Endothelial cell of umbilical vein (primary cell): ENCODE measurements at regions not wholly inside any gene's neighbourhood (a gene's known extent, or its start where the extent isn't known, plus 50 kb on each side); places are given as distances from the start of the nearest gene placed in this dataset.

Source experiments
- BruUV-seq: library from RNA; stranded (reverse); fragments of 400-500 nt; replicated peaks from 2 replicates; lab custom pipeline; 2021; lab: Mats Ljungman, UMichigan
- CTCF ChIA-PET: fragments of 300-600, 350-600 bp; sonication (Branson Sonifier 250); formaldehyde crosslinking; loops from one replicate; lab custom pipeline; 2021; ENCODE audit warnings: antibody characterized with exemption, inconsistent platforms; lab: Charles Lee
- POLR2A ChIA-PET: fragments of 300-600, 350-600 bp; sonication (Branson Sonifier 250); formaldehyde crosslinking; loops from one replicate; lab custom pipeline; 2021; ENCODE audit warnings: antibody characterized with exemption, inconsistent platforms; lab: Charles Lee
- DNase-seq: peaks from one replicate; pipeline ENCODE4 v3.0.0-alpha.2; 2011; ENCODE audit warnings: low read depth, low spot score
- FAIRE-seq: peaks from 2 replicates; lab custom pipeline; 2011; peaks lifted over from hg19 to GRCh38; lab: Jason Lieb, UNC
- H2AFZ ChIP-seq: 2 replicates; pipeline ENCODE4 v1.6.0; 2012; ENCODE audit warnings: low read depth, low read length, control low read depth, inconsistent platforms
- H3K27ac ChIP-seq: 2 replicates; pipeline ENCODE4 v1.5.1; 2011; ENCODE audit warnings: low read depth, mild to moderate bottlenecking, control low read depth, low read length, moderate library complexity; ENCODE audit not compliant: insufficient read depth
- H3K27me3 ChIP-seq, 2 experiments: 2 replicates each; pipeline versions ENCODE4 v1.6.0 to v1.6.1; 2011; ENCODE audit warnings: low read length in 2 of 2, mixed read lengths in 1 of 2; ENCODE audit not compliant: control insufficient read depth in 2 of 2, insufficient read depth in 2 of 2
- H3K36me3 ChIP-seq, 2 experiments: 2 replicates in 1 of 2; 3 replicates in 1 of 2; pipeline ENCODE4 v1.5.1; 2011; ENCODE audit warnings: low read length in 2 of 2, mild to moderate bottlenecking in 1 of 2, moderate library complexity in 1 of 2; ENCODE audit not compliant: control insufficient read depth in 2 of 2, insufficient read depth in 2 of 2; ENCODE audit errors: extremely low read depth in 1 of 2
- H3K4me1 ChIP-seq: 3 replicates; pipeline ENCODE4 v1.5.1; 2011; ENCODE audit warnings: mild to moderate bottlenecking, low read length; ENCODE audit not compliant: control insufficient read depth, insufficient read depth; ENCODE audit errors: extremely low read depth
- H3K4me2 ChIP-seq: 2 replicates; pipeline ENCODE4 v1.6.1; 2011; ENCODE audit warnings: low read length, control low read depth, mixed read lengths; ENCODE audit not compliant: insufficient read depth
- H3K4me3 ChIP-seq, 3 experiments: fragments of 200-600 bp in 1 of 3; sonication (generic), shearing (Covaris generic) in 1 of 3; replicated peaks in 1 of 3; 2 replicates each; pipeline ENCODE4 v1.5.1; 2011 to 2016; ENCODE audit warnings: control low read depth in 3 of 3, low read length in 3 of 3, mild to moderate bottlenecking in 2 of 3, inconsistent platforms in 1 of 3, low read depth in 1 of 3, moderate library complexity in 1 of 3; ENCODE audit not compliant: insufficient read depth in 1 of 3
- H3K79me2 ChIP-seq: 2 replicates; pipeline ENCODE4 v1.6.0; 2012; ENCODE audit warnings: low read length, inconsistent platforms; ENCODE audit not compliant: control insufficient read depth, insufficient read depth
- H3K9ac ChIP-seq: replicated peaks from 2 replicates; pipeline ENCODE3; 2011; ENCODE audit warnings: low read length, control low read depth; ENCODE audit not compliant: insufficient read depth; ENCODE audit errors: extremely low read depth
- H3K9me1 ChIP-seq: replicated peaks from 3 replicates; pipeline ENCODE4 v1.6.0; 2011; ENCODE audit warnings: mild to moderate bottlenecking, low read length; ENCODE audit not compliant: control insufficient read depth, insufficient read depth; ENCODE audit errors: extremely low read depth
- H3K9me3 ChIP-seq: replicated peaks from 2 replicates; pipeline ENCODE4 v1.5.1; 2012; ENCODE audit warnings: low read length, inconsistent platforms; ENCODE audit not compliant: control insufficient read depth, insufficient read depth
- H4K20me1 ChIP-seq: replicated peaks from 2 replicates; pipeline ENCODE3; 2011; ENCODE audit warnings: mild to moderate bottlenecking, low read length; ENCODE audit not compliant: control insufficient read depth, insufficient read depth; ENCODE audit errors: extremely low read depth
- CTCF ChIP-seq, 2 donors: IDR thresholded peaks; 1 replicate in 1 of 2; 2 replicates in 1 of 2; pipeline ENCODE4 v1.5.1; 2011; ENCODE audit warnings: low read length in 2 of 2, mild to moderate bottlenecking in 2 of 2, moderate library complexity in 2 of 2, control low read depth in 1 of 2, inconsistent platforms in 1 of 2, low read depth in 1 of 2; ENCODE audit not compliant: insufficient read depth in 1 of 2; ENCODE audit errors: extremely low read depth in 1 of 2
- EZH2 ChIP-seq: IDR thresholded peaks from 2 replicates; pipeline ENCODE4 v1.6.1; 2012; ENCODE audit warnings: borderline replicate concordance, low read depth, mild to moderate bottlenecking, moderate library complexity, low read length, inconsistent platforms; ENCODE audit not compliant: severe bottlenecking
- FOS ChIP-seq: IDR thresholded peaks from 2 replicates; pipeline ENCODE4 v1.6.1; 2011; ENCODE audit warnings: mild to moderate bottlenecking, low read length, moderate library complexity, borderline replicate concordance; ENCODE audit not compliant: insufficient read depth
- JUN ChIP-seq: IDR thresholded peaks from 2 replicates; pipeline ENCODE4 v1.6.1; 2011; ENCODE audit warnings: borderline replicate concordance, low read depth; ENCODE audit not compliant: insufficient read length, insufficient read depth
- MAX ChIP-seq: IDR thresholded peaks from 2 replicates; pipeline ENCODE4 v1.6.1; 2011; ENCODE audit not compliant: insufficient read depth, insufficient read length
- POLR2A ChIP-seq: IDR thresholded peaks from 2 replicates; pipeline ENCODE4 v1.6.1; 2012; ENCODE audit warnings: low read depth, mild to moderate bottlenecking, control low read depth, low read length
- POLR2AphosphoS5 ChIP-seq: IDR thresholded peaks from 2 replicates; pipeline ENCODE4 v1.6.1; 2012; ENCODE audit warnings: low read depth, mild to moderate bottlenecking, control low read depth, low read length, moderate library complexity; ENCODE audit not compliant: insufficient read depth
- dilution Hi-C: fragments of 300-500 bp; cut with MboI; formaldehyde crosslinking; loops from one replicate; pipeline ENCODE4 v1.15.0; 2019; ENCODE audit warnings: low sequenced_read_pairs; ENCODE audit not compliant: extremely low pct_ligation_motif_present
- intact Hi-C: fragments of 100-400 bp; cut with micrococcal nuclease; formaldehyde crosslinking; loops from one replicate; pipeline ENCODE4 v1.10.0; 2022

GRCh38 chr15:70417535-70417934, 319.8 kb upstream of the TLE3 start:
- H3K4me1 ChIP-seq: no peaks in the 10 kb centered on the region
- TF ChIP-seq JUN (no peak), POLR2AphosphoS5 (no peak), MAX (no peak), FOS (no peak), CTCF (IDR thresholded peaks at IDR 0.05; ENCODE audit: extremely low read depth in 1 of 2, insufficient read depth in 1 of 2, low read depth in 1 of 2, low read length in 2 of 2) (no peak), POLR2A (no peak)
- no peak overlapping the region for H3K4me2 ChIP-seq
- intact Hi-C loops: no loop called here
- no peak overlapping the region for H2AFZ ChIP-seq
- H3K9me3 ChIP-seq: no peaks in the 10 kb centered on the region
- H4K20me1 ChIP-seq: no peaks in the 10 kb centered on the region
- no peak overlapping the region for H3K9ac ChIP-seq
- CTCF ChIA-PET: no interaction called here
- H3K9me1 ChIP-seq: no peaks in the 10 kb centered on the region
- no TSS peak for BruUV-seq
- FAIRE-seq (no peak), DNase-seq (no peak)
- H3K4me3 ChIP-seq: no peak overlapping the region
- H3K27me3 ChIP-seq: peaks cover 0 to 4% of the 10 kb centered on the region in 2 experiments
- H3K36me3 ChIP-seq: no peaks in the 10 kb centered on the region
- H3K79me2 ChIP-seq: no peaks in the 10 kb centered on the region
- dilution Hi-C loops: no loop called here
- POLR2A ChIA-PET: no interaction called here
- no peak overlapping the region for H3K27ac ChIP-seq

GRCh38 chr15:70416829-70417228, 319.1 kb upstream of the TLE3 start:
- POLR2A ChIA-PET: no interaction called here
- H3K4me1 ChIP-seq: no peaks in the 10 kb centered on the region
- BruUV-seq: no TSS peak
- peaks cover 0 to 1% of the 10 kb centered on the region in 2 experiments for H3K27me3 ChIP-seq
- CTCF ChIA-PET: no interaction called here
- no peak for FAIRE-seq
- DNase-seq: no peak
- no peak overlapping the region for H2AFZ ChIP-seq
- no peak overlapping the region for H3K4me2 ChIP-seq
- H3K9me1 ChIP-seq: no peaks in the 10 kb centered on the region
- dilution Hi-C loops (no loop called here), intact Hi-C loops (no loop called here)
- H3K9ac ChIP-seq: no peak overlapping the region
- no peaks in the 10 kb centered on the region for H4K20me1 ChIP-seq
- no peak overlapping the region for H3K4me3 ChIP-seq
- no peaks in the 10 kb centered on the region for H3K36me3 ChIP-seq
- no peak for TF ChIP-seq EZH2
- no peaks in the 10 kb centered on the region for H3K79me2 ChIP-seq
- no peaks in the 10 kb centered on the region for H3K9me3 ChIP-seq
- no peak overlapping the region for H3K27ac ChIP-seq
